Neural cell (in vitro differentiated cells): ENCODE measurements at regions not wholly inside any gene's neighbourhood (a gene's known extent, or its start where the extent isn't known, plus 50 kb on each side); places are given as distances from the start of the nearest gene placed in this dataset.

ENCODE experiments used
- H2AFZ ChIP-seq: fragments of 200-600, 300-800 bp; sonication (generic), shearing (Covaris generic); 2 replicates; pipeline ENCODE4 v1.6.0; 2014; ENCODE audit warnings: low read depth, mild to moderate bottlenecking, antibody characterized with exemption, low read length, moderate library complexity
- H3F3A ChIP-seq: fragments of 200-600 bp; shearing (Covaris generic); 2 replicates; pipeline ENCODE4 v1.6.1; 2016; ENCODE audit warnings: mild to moderate bottlenecking, moderate library complexity, mixed read lengths, antibody characterized with exemption, low read length; ENCODE audit not compliant: insufficient read depth, poor library complexity, severe bottlenecking
- H3K27ac ChIP-seq: fragments of 200-600, 300-800 bp; sonication (generic), shearing (Covaris generic); 2 replicates; pipeline ENCODE4 v1.5.1; 2014; ENCODE audit warnings: mild to moderate bottlenecking, low read length, moderate library complexity
- H3K27me3 ChIP-seq: fragments of 300-800, 200-600 bp; sonication (generic), shearing (Covaris generic); 2 replicates; pipeline ENCODE4 v1.6.0; 2014; ENCODE audit warnings: mild to moderate bottlenecking, low read depth, low read length, moderate library complexity; ENCODE audit not compliant: insufficient read depth
- H3K36me3 ChIP-seq: fragments of 300-800, 200-600 bp; sonication (generic), shearing (Covaris generic); 2 replicates; pipeline ENCODE4 v1.5.1; 2014; ENCODE audit warnings: mild to moderate bottlenecking, antibody characterized with exemption, low read length, moderate library complexity; ENCODE audit not compliant: insufficient read depth
- H3K4me2 ChIP-seq: fragments of 300-800, 200-600 bp; sonication (generic), shearing (Covaris generic); 2 replicates; pipeline ENCODE4 v1.6.0; 2014; ENCODE audit warnings: mild to moderate bottlenecking, low read length
- H3K4me3 ChIP-seq: fragments of 300-800, 200-600 bp; sonication (generic), shearing (Covaris generic); 2 replicates; pipeline ENCODE4 v1.5.1; 2014; ENCODE audit warnings: mild to moderate bottlenecking, low read length, moderate library complexity
- H3K79me2 ChIP-seq: fragments of 200-600 bp; shearing (Covaris generic); replicated peaks from 2 replicates; pipeline ENCODE4 v1.6.0; 2014; ENCODE audit warnings: mild to moderate bottlenecking, low read length, moderate library complexity; ENCODE audit not compliant: insufficient read depth
- H3K9ac ChIP-seq: fragments of 300-800, 200-600 bp; sonication (generic), shearing (Covaris generic); 2 replicates; pipeline ENCODE4 v1.6.1; 2016; ENCODE audit warnings: mild to moderate bottlenecking, low read length, mixed read lengths
- H3K9me2 ChIP-seq: fragments of 200-600 bp; shearing (Covaris generic); 2 replicates; pipeline ENCODE4 v1.6.1; 2016; ENCODE audit warnings: mild to moderate bottlenecking, low read length, mixed read lengths; ENCODE audit not compliant: insufficient read depth
- H3K9me3 ChIP-seq: fragments of 200-600, 300-800 bp; sonication (generic), shearing (Covaris generic); 2 replicates; pipeline ENCODE4 v1.6.1; 2016; ENCODE audit warnings: mild to moderate bottlenecking, mixed run types, low read length, moderate library complexity, mixed read lengths
- H4K20me1 ChIP-seq: fragments of 200-600 bp; shearing (Covaris generic); 2 replicates; pipeline ENCODE4 v1.6.1; 2016; ENCODE audit warnings: mild to moderate bottlenecking, mixed run types; ENCODE audit not compliant: insufficient read depth
- EP300 ChIP-seq: fragments of 450-650 bp; conservative IDR thresholded peaks from 2 replicates; pipeline ENCODE4 v1.6.1; 2014; ENCODE audit warnings: antibody characterized with exemption, mild to moderate bottlenecking, moderate library complexity; ENCODE audit not compliant: poor library complexity, severe bottlenecking
- EZH2 ChIP-seq: fragments of 200-600, 300-800 bp; shearing (Covaris generic), sonication (generic); IDR thresholded peaks from 2 replicates; pipeline ENCODE4 v1.6.1; 2014; ENCODE audit warnings: antibody characterized with exemption, low read length, borderline replicate concordance, mild to moderate bottlenecking; ENCODE audit not compliant: insufficient read depth, poor library complexity, severe bottlenecking
- MXI1 ChIP-seq: fragments of 450-650 bp; conservative IDR thresholded peaks from 2 replicates; pipeline ENCODE4 v1.6.1; 2014; ENCODE audit warnings: antibody characterized with exemption, mild to moderate bottlenecking; ENCODE audit not compliant: poor library complexity, severe bottlenecking
- POLR2AphosphoS5 ChIP-seq: IDR thresholded peaks from 2 replicates; pipeline ENCODE4 v1.6.1; 2012
- RAD21 ChIP-seq: fragments of 450-650 bp; conservative IDR thresholded peaks from 2 replicates; pipeline ENCODE4 v1.6.1; 2014; ENCODE audit warnings: antibody characterized with exemption, mild to moderate bottlenecking, moderate library complexity
- SMC3 ChIP-seq: fragments of 450-650 bp; conservative IDR thresholded peaks from 2 replicates; pipeline ENCODE4 v1.6.1; 2014; ENCODE audit warnings: antibody characterized with exemption, mild to moderate bottlenecking, moderate library complexity; ENCODE audit not compliant: poor library complexity
- TAF1 ChIP-seq: IDR thresholded peaks from 2 replicates; pipeline ENCODE4 v1.6.1; 2012; ENCODE audit warnings: low read depth
- TF ChIP-seq, protein P1 (sequence below): IDR thresholded peaks from 2 replicates; pipeline ENCODE4 v1.6.1; 2012; ENCODE audit warnings: borderline replicate concordance
- TF ChIP-seq, protein P2 (sequence below): fragments of 450-650 bp; IDR thresholded peaks from 2 replicates; pipeline ENCODE4 v1.5.1; 2014; ENCODE audit warnings: antibody characterized with exemption, mild to moderate bottlenecking, moderate library complexity; ENCODE audit not compliant: poor library complexity, severe bottlenecking

DNA sequence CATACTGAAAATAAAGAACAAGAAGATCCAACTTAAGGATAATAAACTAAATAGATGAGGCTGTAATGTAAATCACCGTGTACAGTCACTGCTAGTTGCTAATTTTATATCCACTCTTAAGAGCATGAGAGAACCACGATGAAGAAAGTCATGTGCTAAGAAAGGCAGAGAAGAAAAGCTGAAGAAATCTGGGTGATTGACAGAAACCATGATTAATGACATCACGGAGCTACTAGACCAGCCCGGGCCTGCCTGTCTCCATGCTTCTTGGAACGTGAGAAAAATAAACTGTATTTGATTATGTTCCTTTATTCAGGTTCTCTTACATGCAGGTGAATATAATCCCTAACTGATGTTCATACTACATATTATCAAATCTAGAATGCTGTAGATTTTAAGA is 84.2 kb upstream of the E2F3 start:
- no peaks in the 10 kb centered on the region for H3K79me2 ChIP-seq
- no peaks in the 10 kb centered on the region for H3K36me3 ChIP-seq
- no peaks in the 10 kb centered on the region for H3F3A ChIP-seq
- no peaks in the 10 kb centered on the region for H4K20me1 ChIP-seq
- no peaks in the 10 kb centered on the region for H3K27me3 ChIP-seq
- TF ChIP-seq, protein P1, sequence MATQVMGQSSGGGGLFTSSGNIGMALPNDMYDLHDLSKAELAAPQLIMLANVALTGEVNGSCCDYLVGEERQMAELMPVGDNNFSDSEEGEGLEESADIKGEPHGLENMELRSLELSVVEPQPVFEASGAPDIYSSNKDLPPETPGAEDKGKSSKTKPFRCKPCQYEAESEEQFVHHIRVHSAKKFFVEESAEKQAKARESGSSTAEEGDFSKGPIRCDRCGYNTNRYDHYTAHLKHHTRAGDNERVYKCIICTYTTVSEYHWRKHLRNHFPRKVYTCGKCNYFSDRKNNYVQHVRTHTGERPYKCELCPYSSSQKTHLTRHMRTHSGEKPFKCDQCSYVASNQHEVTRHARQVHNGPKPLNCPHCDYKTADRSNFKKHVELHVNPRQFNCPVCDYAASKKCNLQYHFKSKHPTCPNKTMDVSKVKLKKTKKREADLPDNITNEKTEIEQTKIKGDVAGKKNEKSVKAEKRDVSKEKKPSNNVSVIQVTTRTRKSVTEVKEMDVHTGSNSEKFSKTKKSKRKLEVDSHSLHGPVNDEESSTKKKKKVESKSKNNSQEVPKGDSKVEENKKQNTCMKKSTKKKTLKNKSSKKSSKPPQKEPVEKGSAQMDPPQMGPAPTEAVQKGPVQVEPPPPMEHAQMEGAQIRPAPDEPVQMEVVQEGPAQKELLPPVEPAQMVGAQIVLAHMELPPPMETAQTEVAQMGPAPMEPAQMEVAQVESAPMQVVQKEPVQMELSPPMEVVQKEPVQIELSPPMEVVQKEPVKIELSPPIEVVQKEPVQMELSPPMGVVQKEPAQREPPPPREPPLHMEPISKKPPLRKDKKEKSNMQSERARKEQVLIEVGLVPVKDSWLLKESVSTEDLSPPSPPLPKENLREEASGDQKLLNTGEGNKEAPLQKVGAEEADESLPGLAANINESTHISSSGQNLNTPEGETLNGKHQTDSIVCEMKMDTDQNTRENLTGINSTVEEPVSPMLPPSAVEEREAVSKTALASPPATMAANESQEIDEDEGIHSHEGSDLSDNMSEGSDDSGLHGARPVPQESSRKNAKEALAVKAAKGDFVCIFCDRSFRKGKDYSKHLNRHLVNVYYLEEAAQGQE: no peak
- TF ChIP-seq TAF1 (no peak), EP300 (no peak), POLR2AphosphoS5 (no peak), MXI1 (no peak), SMC3 (no peak), RAD21 (no peak), EZH2 (no peak)
- TF ChIP-seq, protein P2, sequence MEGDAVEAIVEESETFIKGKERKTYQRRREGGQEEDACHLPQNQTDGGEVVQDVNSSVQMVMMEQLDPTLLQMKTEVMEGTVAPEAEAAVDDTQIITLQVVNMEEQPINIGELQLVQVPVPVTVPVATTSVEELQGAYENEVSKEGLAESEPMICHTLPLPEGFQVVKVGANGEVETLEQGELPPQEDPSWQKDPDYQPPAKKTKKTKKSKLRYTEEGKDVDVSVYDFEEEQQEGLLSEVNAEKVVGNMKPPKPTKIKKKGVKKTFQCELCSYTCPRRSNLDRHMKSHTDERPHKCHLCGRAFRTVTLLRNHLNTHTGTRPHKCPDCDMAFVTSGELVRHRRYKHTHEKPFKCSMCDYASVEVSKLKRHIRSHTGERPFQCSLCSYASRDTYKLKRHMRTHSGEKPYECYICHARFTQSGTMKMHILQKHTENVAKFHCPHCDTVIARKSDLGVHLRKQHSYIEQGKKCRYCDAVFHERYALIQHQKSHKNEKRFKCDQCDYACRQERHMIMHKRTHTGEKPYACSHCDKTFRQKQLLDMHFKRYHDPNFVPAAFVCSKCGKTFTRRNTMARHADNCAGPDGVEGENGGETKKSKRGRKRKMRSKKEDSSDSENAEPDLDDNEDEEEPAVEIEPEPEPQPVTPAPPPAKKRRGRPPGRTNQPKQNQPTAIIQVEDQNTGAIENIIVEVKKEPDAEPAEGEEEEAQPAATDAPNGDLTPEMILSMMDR: no peak
- H3K4me3 ChIP-seq: no peak overlapping the region
- no peaks in the 10 kb centered on the region for H3K9me2 ChIP-seq
- H2AFZ ChIP-seq: no peak overlapping the region
- H3K9me3 ChIP-seq: no peaks in the 10 kb centered on the region
- H3K27ac ChIP-seq: no peak overlapping the region
- H3K4me2 ChIP-seq: no peak overlapping the region
- H3K9ac ChIP-seq: no peak overlapping the region

DNA sequence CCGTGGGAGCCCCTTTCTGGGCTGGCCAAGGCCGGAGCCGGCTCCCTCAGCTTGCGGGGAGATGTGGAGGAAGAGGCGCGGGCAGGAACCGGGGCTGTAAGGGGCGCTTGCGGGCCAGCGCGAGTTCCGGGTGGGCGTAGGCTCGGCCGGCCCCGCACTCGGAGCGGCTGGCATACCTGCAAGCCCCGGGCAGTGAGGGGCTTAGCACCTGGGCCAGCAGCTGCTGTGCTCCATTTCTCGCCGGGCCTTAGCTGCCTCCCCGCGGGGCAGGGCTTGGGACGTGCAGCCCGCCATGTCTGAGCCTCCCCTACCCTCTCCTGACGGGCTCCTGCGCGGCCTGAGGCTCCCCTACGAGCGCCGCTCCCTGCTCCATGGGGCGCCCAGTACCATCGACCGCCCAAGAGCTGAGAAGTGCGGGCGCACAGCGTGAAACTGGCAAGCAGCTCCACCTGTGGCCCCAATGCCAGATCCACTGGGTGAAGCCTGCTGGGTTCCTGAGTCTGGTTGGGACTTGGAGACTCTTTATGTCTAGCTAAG is 82.8 kb upstream of the E2F3 start:
- Histone ChIP-seq H2AFZ (no peak overlapping the region), H3K79me2 (no peaks in the 10 kb centered on the region), H3K9me3 (no peaks in the 10 kb centered on the region), H3F3A (no peaks in the 10 kb centered on the region), H3K36me3 (no peaks in the 10 kb centered on the region), H3K4me3 (no peak overlapping the region), H4K20me1 (no peaks in the 10 kb centered on the region), H3K27me3 (no peaks in the 10 kb centered on the region), H3K9ac (no peak overlapping the region), H3K9me2 (no peaks in the 10 kb centered on the region), H3K27ac (no peak overlapping the region), H3K4me2 (no peak overlapping the region)
- TF ChIP-seq SMC3: no peak
- TF ChIP-seq, protein P1: no peak
- no peak for TF ChIP-seq MXI1
- TF ChIP-seq POLR2AphosphoS5: no peak
- no peak for TF ChIP-seq EZH2
- TF ChIP-seq, protein P2: no peak
- no peak for TF ChIP-seq RAD21
- no peak for TF ChIP-seq TAF1
- no peak for TF ChIP-seq EP300
